ENCODE measurements at regions not wholly inside any gene's neighbourhood (a gene's known extent, or its start where the extent isn't known, plus 50 kb on each side); places are given as distances from the start of the nearest gene placed in this dataset.

DNA sequence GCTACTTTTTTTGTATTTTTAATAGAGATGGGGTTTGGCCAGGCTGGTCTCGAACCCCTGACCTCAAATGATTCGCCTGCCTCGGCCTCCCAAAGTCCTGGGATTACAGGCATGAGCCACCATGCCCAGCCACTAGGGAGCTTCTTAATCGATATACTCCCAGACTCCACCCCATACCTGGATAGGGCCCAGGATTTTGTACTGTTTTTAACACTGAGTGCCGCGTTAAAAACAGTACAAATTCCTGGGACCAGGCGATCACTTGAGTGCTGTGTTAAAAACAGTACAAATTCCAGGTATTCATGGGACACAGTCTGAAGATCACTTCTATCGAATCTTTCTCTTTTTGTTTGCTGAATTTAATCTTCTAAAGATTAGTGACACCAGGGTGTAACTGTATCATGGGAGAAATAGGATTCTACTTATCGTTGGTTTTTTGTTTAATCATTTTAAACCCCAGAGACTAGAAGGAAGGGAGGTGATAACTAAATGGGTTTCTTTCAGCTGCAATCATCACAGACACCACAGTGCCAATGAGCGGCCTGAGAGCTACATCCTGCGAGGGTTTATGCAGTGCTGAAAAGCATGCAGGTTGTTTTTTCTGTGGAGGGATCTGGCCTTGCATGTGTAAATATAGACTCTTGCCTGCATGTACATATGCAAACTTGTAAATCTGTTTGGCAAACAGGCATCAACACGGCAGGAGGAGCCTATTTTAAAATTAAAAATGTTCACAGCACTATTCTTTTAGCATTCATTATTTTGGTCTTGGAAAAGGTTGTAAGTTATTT lies 303.8 kb upstream of the WWC1 start:
- TF ChIP-seq PRRX2 (CRISPR knock-in tag; IDR thresholded peaks at IDR 0.05) (no peak), CREB1 (CRISPR knock-in tag; IDR thresholded peaks at IDR 0.05) (no peak), CTCF (IDR thresholded peaks at IDR 0.05) (no peak), SOX15 (CRISPR knock-in tag; IDR thresholded peaks at IDR 0.05) (no peak), ATF6 (CRISPR knock-in tag; IDR thresholded peaks at IDR 0.05) (no peak), ZBTB43 (CRISPR knock-in tag; IDR thresholded peaks at IDR 0.05) (no peak), NFE2L1 (CRISPR knock-in tag; IDR thresholded peaks at IDR 0.05) (no peak), IRF1 (CRISPR knock-in tag; IDR thresholded peaks at IDR 0.05) (no peak)
- TF ChIP-seq, protein P1, sequence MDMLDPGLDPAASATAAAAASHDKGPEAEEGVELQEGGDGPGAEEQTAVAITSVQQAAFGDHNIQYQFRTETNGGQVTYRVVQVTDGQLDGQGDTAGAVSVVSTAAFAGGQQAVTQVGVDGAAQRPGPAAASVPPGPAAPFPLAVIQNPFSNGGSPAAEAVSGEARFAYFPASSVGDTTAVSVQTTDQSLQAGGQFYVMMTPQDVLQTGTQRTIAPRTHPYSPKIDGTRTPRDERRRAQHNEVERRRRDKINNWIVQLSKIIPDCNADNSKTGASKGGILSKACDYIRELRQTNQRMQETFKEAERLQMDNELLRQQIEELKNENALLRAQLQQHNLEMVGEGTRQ (CRISPR knock-in tag; IDR thresholded peaks at IDR 0.05): no peak
